ENCODE measurements at regions not wholly inside any gene's neighbourhood (a gene's known extent, or its start where the extent isn't known, plus 50 kb on each side); places are given as distances from the start of the nearest gene placed in this dataset.

GRCh38 chr4:36394352-36394903, 113.0 kb downstream of the DTHD1 start:
- in situ Hi-C loops (cut with HindIII; ENCODE audit: low sequenced_read_pairs) = no loop called here
- DNase-seq (ENCODE audit: low read depth) = no peak
- TF ChIP-seq CTCF (IDR thresholded peaks at IDR 0.05; ENCODE audit: low read depth, low read length, missing control alignments) = no peak
- H3K4me3 ChIP-seq (ENCODE audit: low read depth, low read length) = no peak overlapping the region

- DNase-seq (ENCODE audit: low read depth) = peak; percentile 8
- no peak overlapping the region for H3K4me3 ChIP-seq (ENCODE audit: low read depth, low read length)
- in situ Hi-C loops (cut with HindIII; ENCODE audit: low sequenced_read_pairs) = no loop called here
- peak; percentile 70 for TF ChIP-seq CTCF (IDR thresholded peaks at IDR 0.05; ENCODE audit: low read depth, low read length, missing control alignments)
These were observed 118.4 kb downstream of the DTHD1 start for GRCh38 chr4:36399762-36400353.

- H3K4me3 ChIP-seq (ENCODE audit: low read depth, low read length) = no peak overlapping the region
- DNase-seq (ENCODE audit: low read depth) = no peak
- TF ChIP-seq CTCF (IDR thresholded peaks at IDR 0.05; ENCODE audit: low read depth, low read length, missing control alignments) = no peak
- in situ Hi-C loops (cut with HindIII; ENCODE audit: low sequenced_read_pairs) = no loop called here
These were observed 120.8 kb downstream of the DTHD1 start for GRCh38 chr4:36402008-36402758.

GRCh38 chr4:36411338-36411737, 129.9 kb downstream of the DTHD1 start:
- H3K4me3 ChIP-seq (ENCODE audit: low read depth, low read length) = no peak overlapping the region
- no peak for TF ChIP-seq CTCF (IDR thresholded peaks at IDR 0.05; ENCODE audit: low read depth, low read length, missing control alignments)
- no peak for DNase-seq (ENCODE audit: low read depth)
- in situ Hi-C loops (cut with HindIII; ENCODE audit: low sequenced_read_pairs) = no loop called here

- in situ Hi-C loops (cut with HindIII; ENCODE audit: low sequenced_read_pairs) = no loop called here
- no peak for DNase-seq (ENCODE audit: low read depth)
- H3K4me3 ChIP-seq (ENCODE audit: low read depth, low read length) = no peak overlapping the region
- TF ChIP-seq CTCF (IDR thresholded peaks at IDR 0.05; ENCODE audit: low read depth, low read length, missing control alignments) = peak; percentile 9
These were observed 132.8 kb downstream of the DTHD1 start for GRCh38 chr4:36414248-36414647.

- DNase-seq (ENCODE audit: low read depth) = no peak
- no peak overlapping the region for H3K4me3 ChIP-seq (ENCODE audit: low read depth, low read length)
- TF ChIP-seq CTCF (IDR thresholded peaks at IDR 0.05; ENCODE audit: low read depth, low read length, missing control alignments) = no peak
- in situ Hi-C loops (cut with HindIII; ENCODE audit: low sequenced_read_pairs) = no loop called here
These were observed 135.7 kb downstream of the DTHD1 start for GRCh38 chr4:36417146-36417545.
